Type B pancreatic cell (in vitro differentiated cells): ENCODE measurements at regions not wholly inside any gene's neighbourhood (a gene's known extent, or its start where the extent isn't known, plus 50 kb on each side); places are given as distances from the start of the nearest gene placed in this dataset.
"Not testable (repeated sequence)": the region's sequence is repeated elsewhere in the genome, so short reads cannot be mapped to it uniquely, and the experiment has no call there.

ENCODE experiments used
- DNase-seq: peaks from one replicate; pipeline ENCODE4 v3.0.0; 2021; ENCODE audit warnings: mixed read lengths; ENCODE audit not compliant: unreplicated experiment; ENCODE audit errors: extremely low spot score
- H3K27ac Mint-ChIP-seq: 2 replicates; pipeline ENCODE4 v1.8.0; 2021; ENCODE audit warnings: mild to moderate bottlenecking, mixed read lengths
- H3K27me3 Mint-ChIP-seq: 2 replicates; pipeline ENCODE4 v1.8.0; 2021; ENCODE audit warnings: mixed read lengths
- H3K36me3 Mint-ChIP-seq: 2 replicates; pipeline ENCODE4 v1.8.0; 2021; ENCODE audit warnings: mixed read lengths
- H3K4me1 Mint-ChIP-seq: one replicate; pipeline ENCODE4 v1.8.0; 2021; ENCODE audit warnings: mixed read lengths; ENCODE audit not compliant: unreplicated experiment
- H3K4me3 Mint-ChIP-seq: 2 replicates; pipeline ENCODE4 v1.8.0; 2021; ENCODE audit warnings: mild to moderate bottlenecking, mixed read lengths
- H3K9me3 Mint-ChIP-seq: 2 replicates; pipeline ENCODE4 v1.8.0; 2021; ENCODE audit warnings: mixed read lengths
- TF ChIP-seq, protein P1 (sequence below): fragments of 200-600 bp; sonication (generic); conservative IDR thresholded peaks from 2 replicates; pipeline ENCODE4 v1.5.0; 2021; ENCODE audit warnings: antibody characterized with exemption, mild to moderate bottlenecking

DNA sequence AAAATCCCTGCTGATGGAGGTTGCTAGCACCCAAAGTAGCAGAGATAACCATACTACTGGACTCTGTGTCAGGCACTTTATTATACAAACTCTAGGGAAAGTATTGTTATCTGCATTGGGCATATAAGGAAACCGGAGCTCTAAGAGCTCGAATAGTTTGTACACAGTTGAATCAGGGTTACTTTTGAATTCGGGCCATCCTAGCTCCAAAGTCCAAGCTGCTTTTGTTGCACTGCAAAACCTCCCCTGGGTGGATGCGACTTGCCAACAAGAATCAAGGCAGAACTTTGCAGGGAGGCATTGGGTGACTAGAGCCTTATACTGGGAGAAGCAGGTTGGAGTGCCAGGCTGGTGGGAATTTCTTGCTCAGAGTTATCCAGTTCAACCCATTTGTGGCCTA is 435.1 kb downstream of the SPATA31D1 start:
- TF ChIP-seq, protein P1, sequence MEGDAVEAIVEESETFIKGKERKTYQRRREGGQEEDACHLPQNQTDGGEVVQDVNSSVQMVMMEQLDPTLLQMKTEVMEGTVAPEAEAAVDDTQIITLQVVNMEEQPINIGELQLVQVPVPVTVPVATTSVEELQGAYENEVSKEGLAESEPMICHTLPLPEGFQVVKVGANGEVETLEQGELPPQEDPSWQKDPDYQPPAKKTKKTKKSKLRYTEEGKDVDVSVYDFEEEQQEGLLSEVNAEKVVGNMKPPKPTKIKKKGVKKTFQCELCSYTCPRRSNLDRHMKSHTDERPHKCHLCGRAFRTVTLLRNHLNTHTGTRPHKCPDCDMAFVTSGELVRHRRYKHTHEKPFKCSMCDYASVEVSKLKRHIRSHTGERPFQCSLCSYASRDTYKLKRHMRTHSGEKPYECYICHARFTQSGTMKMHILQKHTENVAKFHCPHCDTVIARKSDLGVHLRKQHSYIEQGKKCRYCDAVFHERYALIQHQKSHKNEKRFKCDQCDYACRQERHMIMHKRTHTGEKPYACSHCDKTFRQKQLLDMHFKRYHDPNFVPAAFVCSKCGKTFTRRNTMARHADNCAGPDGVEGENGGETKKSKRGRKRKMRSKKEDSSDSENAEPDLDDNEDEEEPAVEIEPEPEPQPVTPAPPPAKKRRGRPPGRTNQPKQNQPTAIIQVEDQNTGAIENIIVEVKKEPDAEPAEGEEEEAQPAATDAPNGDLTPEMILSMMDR, result no peak
- no peaks in the 10 kb centered on the region for H3K9me3 Mint-ChIP-seq
- DNase-seq, result no peak
- H3K27me3 Mint-ChIP-seq, result peaks cover 19% of the 10 kb centered on the region
- no peak overlapping the region for H3K4me3 Mint-ChIP-seq
- peaks cover 14% of the 10 kb centered on the region for H3K4me1 Mint-ChIP-seq
- H3K27ac Mint-ChIP-seq, result no peak overlapping the region
- H3K36me3 Mint-ChIP-seq, result no peaks in the 10 kb centered on the region

DNA sequence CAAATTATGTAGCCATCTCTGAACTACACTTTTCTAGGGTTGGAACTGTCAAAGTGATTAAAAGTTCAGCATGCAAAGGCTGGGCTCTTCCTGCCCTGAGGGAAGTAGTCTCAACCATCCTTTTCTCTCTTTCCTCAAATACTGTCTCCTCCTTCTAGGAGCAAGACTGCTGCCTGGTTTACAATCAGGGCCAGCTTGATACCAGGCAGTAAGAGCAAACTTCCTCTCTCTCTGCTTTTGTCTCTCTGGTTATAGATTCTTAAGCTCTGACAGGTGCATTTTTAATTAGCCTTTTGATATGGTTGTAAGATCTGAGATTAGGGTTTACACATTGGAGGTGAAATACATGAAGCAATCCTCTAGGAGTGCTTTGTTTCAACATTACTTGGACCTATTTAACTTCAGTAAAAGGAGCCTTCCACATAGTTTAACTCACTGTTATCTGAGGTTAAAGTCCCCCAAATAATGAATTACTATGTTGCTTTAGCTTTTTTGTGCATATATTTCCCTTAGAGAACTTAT is 436.1 kb downstream of the SPATA31D1 start:
- H3K4me1 Mint-ChIP-seq, result peaks cover 14% of the 10 kb centered on the region
- no peak overlapping the region for H3K4me3 Mint-ChIP-seq
- peaks cover 23% of the 10 kb centered on the region for H3K27me3 Mint-ChIP-seq
- no peaks in the 10 kb centered on the region for H3K9me3 Mint-ChIP-seq
- TF ChIP-seq, protein P1, result no peak
- H3K36me3 Mint-ChIP-seq, result no peaks in the 10 kb centered on the region
- no peak for DNase-seq
- H3K27ac Mint-ChIP-seq, result no peak overlapping the region

DNA sequence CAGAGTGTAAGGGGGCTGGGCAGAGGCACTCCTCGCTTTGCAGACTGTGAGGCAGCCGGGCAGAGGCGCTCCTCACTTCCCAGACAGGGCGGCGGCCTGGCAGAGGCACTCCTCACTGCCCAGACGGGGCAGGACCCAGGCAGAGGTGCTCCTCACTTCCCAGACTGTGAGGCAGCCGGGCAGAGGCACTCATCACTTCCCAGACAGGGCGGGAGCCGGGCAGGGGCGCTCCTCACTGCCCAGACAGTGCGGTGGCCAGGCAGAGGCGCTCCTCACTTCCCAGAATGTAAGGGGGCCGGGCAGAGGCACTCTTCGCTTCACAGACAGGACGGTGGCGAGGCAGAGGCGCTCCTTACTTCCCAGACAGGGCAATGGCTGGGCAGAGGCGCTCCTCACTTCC is 442.5 kb downstream of the SPATA31D1 start:
- H3K9me3 Mint-ChIP-seq, result peaks cover 3% of the 10 kb centered on the region

GRCh38 chr9:82433290-82433931 is 444.8 kb downstream of the SPATA31D1 start:
- DNase-seq, H3K4me1 Mint-ChIP-seq, H3K27me3 Mint-ChIP-seq, H3K9me3 Mint-ChIP-seq, H3K36me3 Mint-ChIP-seq, H3K4me3 Mint-ChIP-seq, H3K27ac Mint-ChIP-seq: not testable (repeated sequence)

More for the DNA sequence above, 442.5 kb downstream of the SPATA31D1 start:
- Mint-ChIP-seq H3K36me3 (no peaks in the 10 kb centered on the region), H3K4me1 (no peaks in the 10 kb centered on the region), H3K27ac (no peak overlapping the region), H3K4me3 (no peak overlapping the region), H3K27me3 (peaks cover 4% of the 10 kb centered on the region)
- TF ChIP-seq, protein P1, result no peak
- DNase-seq, result no peak

DNA sequence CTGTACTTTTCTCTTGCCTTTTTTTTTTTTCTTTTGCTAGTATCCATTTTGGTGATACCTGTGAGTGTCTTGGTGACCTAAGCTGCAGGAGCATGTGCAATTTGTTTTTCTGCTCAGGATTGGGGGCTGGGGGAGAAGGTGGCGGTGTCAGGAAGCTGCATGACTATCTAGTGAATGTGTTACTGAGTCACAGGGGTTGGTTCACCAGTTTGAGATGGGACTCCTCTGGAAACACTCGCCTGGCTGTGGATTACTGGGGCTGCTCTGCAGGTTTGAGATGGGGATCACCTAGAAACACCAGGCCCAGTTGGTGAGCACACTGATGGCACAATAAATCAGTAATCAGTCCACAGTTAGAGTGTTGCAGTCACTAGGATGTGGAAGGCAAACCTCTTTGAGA is 447.9 kb downstream of the SPATA31D1 start:
- Mint-ChIP-seq H3K4me1 (no peaks in the 10 kb centered on the region), H3K36me3 (peaks cover 7% of the 10 kb centered on the region)
- DNase-seq, result no peak

GRCh38 chr9:82437183-82437582 is 448.6 kb downstream of the SPATA31D1 start:
- H3K4me3 Mint-ChIP-seq, H3K4me1 Mint-ChIP-seq, H3K36me3 Mint-ChIP-seq, H3K27ac Mint-ChIP-seq, DNase-seq, H3K27me3 Mint-ChIP-seq: not testable (repeated sequence)
- peaks cover 12% of the 10 kb centered on the region for H3K9me3 Mint-ChIP-seq

More for the DNA sequence above, 447.9 kb downstream of the SPATA31D1 start:
- no peak overlapping the region for H3K27ac Mint-ChIP-seq
- H3K9me3 Mint-ChIP-seq, result peaks cover 12% of the 10 kb centered on the region
- TF ChIP-seq, protein P1, result no peak
- H3K4me3 Mint-ChIP-seq, result no peak overlapping the region
- peaks cover 4% of the 10 kb centered on the region for H3K27me3 Mint-ChIP-seq
